SK-N-SH treated with all-trans-retinoic acid at 6 μM for 48 hours (cell line): ENCODE measurements at regions not wholly inside any gene's neighbourhood (a gene's known extent, or its start where the extent isn't known, plus 50 kb on each side); places are given as distances from the start of the nearest gene placed in this dataset.
A peak's percentile ranks its signal among the peaks of the same experiment; 100 is the strongest.

Experiments used
- ATAC-seq: fragments of 200-7000 bp; cut with Tn5 transposase; 3 replicates; pipeline ENCODE4 v1.9.1; 2020; ENCODE audit warnings: mild to moderate bottlenecking, moderate library complexity
- ARNTL ChIP-seq: fragments of 450-650 bp; formaldehyde crosslinking; IDR thresholded peaks from 2 replicates; pipeline ENCODE4 v1.5.0; 2020; ENCODE audit warnings: low read depth, mild to moderate bottlenecking, moderate library complexity, borderline replicate concordance
- CSDC2 ChIP-seq: fragments of 250-450 bp; sonication (Bioruptor Pico); IDR thresholded peaks from 2 replicates; pipeline ENCODE4 v1.5.0; 2020; ENCODE audit warnings: mild to moderate bottlenecking, moderate library complexity
- ESRRG ChIP-seq: fragments of 250-450 bp; sonication (Bioruptor Pico); IDR thresholded peaks from 2 replicates; pipeline ENCODE4 v1.6.1; 2021; ENCODE audit warnings: mild to moderate bottlenecking
- GLIS3 ChIP-seq: fragments of 250-450 bp; sonication (Bioruptor Pico); IDR thresholded peaks from 2 replicates; pipeline ENCODE4 v1.5.0; 2020; ENCODE audit warnings: mild to moderate bottlenecking, moderate library complexity
- ISL1 ChIP-seq: fragments of 250-450 bp; sonication (Bioruptor Pico); IDR thresholded peaks from 2 replicates; pipeline ENCODE4 v2.1.2; 2022; ENCODE audit warnings: mild to moderate bottlenecking, moderate library complexity
- OSR1 ChIP-seq: fragments of 250-450 bp; sonication (Bioruptor Pico); IDR thresholded peaks from 2 replicates; pipeline ENCODE4 v1.8.0; 2022; ENCODE audit warnings: moderate library complexity, mild to moderate bottlenecking, inconsistent platforms
- PATZ1 ChIP-seq: fragments of 250-450 bp; sonication (Bioruptor Pico); IDR thresholded peaks from 2 replicates; pipeline ENCODE4 v1.8.0; 2020; ENCODE audit warnings: mild to moderate bottlenecking, moderate library complexity, borderline replicate concordance
- PPARA ChIP-seq: fragments of 250-450 bp; sonication (Bioruptor Pico); IDR thresholded peaks from 2 replicates; pipeline ENCODE4 v1.5.0; 2020; ENCODE audit warnings: mild to moderate bottlenecking, borderline replicate concordance
- RARB ChIP-seq: fragments of 250-450 bp; sonication (Bioruptor Pico); IDR thresholded peaks from 2 replicates; pipeline ENCODE4 v1.8.0; 2021; ENCODE audit warnings: mild to moderate bottlenecking, moderate library complexity
- SNAI2 ChIP-seq: fragments of 250-450 bp; sonication (Bioruptor Pico); IDR thresholded peaks from 2 replicates; pipeline ENCODE4 v1.5.0; 2020; ENCODE audit warnings: mild to moderate bottlenecking, moderate library complexity
- TCF4 ChIP-seq: fragments of 250-450 bp; sonication (Bioruptor Pico); IDR thresholded peaks from 2 replicates; pipeline ENCODE4 v1.8.0; 2021; ENCODE audit warnings: mild to moderate bottlenecking, moderate library complexity, borderline replicate concordance
- TOX ChIP-seq: fragments of 250-450 bp; sonication (Bioruptor Pico); IDR thresholded peaks from 2 replicates; pipeline ENCODE4 v1.8.0; 2021; ENCODE audit warnings: mild to moderate bottlenecking, moderate library complexity, borderline replicate concordance
- ZC3H10 ChIP-seq: fragments of 250-450 bp; sonication (Bioruptor Pico); IDR thresholded peaks from 2 replicates; pipeline ENCODE4 v1.5.1; 2021; ENCODE audit warnings: mild to moderate bottlenecking, moderate library complexity
- ZFP3 ChIP-seq: fragments of 250-450 bp; sonication (Bioruptor Pico); IDR thresholded peaks from 2 replicates; pipeline ENCODE4 v1.5.0; 2020; ENCODE audit warnings: mild to moderate bottlenecking, moderate library complexity
- ZFP30 ChIP-seq: fragments of 450-650 bp; formaldehyde crosslinking; IDR thresholded peaks from 2 replicates; pipeline ENCODE4 v1.5.0; 2022; ENCODE audit warnings: mild to moderate bottlenecking, moderate library complexity
- ZNF565 ChIP-seq: fragments of 450-650 bp; formaldehyde crosslinking; conservative IDR thresholded peaks from 2 replicates; pipeline ENCODE4 v1.5.0; 2020; ENCODE audit warnings: low read depth, mild to moderate bottlenecking, moderate library complexity
- ZNF70 ChIP-seq: fragments of 450-650 bp; formaldehyde crosslinking; IDR thresholded peaks from 2 replicates; pipeline ENCODE4 v1.5.0; 2020; ENCODE audit warnings: mild to moderate bottlenecking, moderate library complexity
- TF ChIP-seq, protein P1 (sequence below): fragments of 250-450 bp; sonication (Bioruptor Pico); IDR thresholded peaks from 2 replicates; pipeline ENCODE4 v1.5.1; 2020; ENCODE audit warnings: low read depth, mild to moderate bottlenecking, moderate library complexity
- TF ChIP-seq, protein P2 (sequence below): fragments of 250-450 bp; sonication (Bioruptor Pico); IDR thresholded peaks from 2 replicates; pipeline ENCODE4 v1.5.1; 2021; ENCODE audit warnings: mild to moderate bottlenecking, moderate library complexity
- TF ChIP-seq, protein P3 (sequence below): fragments of 250-450 bp; sonication (Bioruptor Pico); IDR thresholded peaks from 2 replicates; pipeline ENCODE4 v1.5.0; 2020; ENCODE audit warnings: mild to moderate bottlenecking, moderate library complexity

DNA sequence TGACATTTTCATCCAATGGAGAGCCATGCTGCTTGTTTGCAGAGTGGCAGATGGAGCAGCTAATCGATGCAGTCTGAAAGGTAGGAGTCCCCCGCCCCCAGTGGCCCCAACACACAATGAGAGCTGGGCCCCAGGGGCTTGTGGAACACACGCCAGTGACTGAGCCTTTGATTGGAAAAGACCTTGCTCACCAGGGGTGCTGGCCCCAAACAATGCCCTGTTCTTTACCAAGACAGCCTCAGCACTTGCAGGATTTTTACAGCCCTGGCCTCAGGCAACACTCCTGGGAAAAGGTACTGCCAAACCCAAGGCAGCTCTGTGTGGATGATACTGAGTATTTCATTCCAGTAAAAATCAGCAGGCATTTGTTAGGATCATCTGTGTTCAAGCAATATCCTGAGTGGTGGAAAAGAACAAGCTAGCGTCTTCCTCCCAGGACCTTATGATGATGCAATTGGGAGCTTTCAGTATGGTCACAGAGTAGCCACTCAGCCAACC, 276.8 kb upstream of the CLINT1 start:
- TF ChIP-seq TCF4 (CRISPR knock-in tag) (no peak), OSR1 (CRISPR knock-in tag) (no peak)
- no peak for ATAC-seq

GRCh38 chr5:158133369-158133768, 274.4 kb upstream of the CLINT1 start:
- no peak for TF ChIP-seq OSR1 (CRISPR knock-in tag)
- TF ChIP-seq PPARA = no peak
- TF ChIP-seq ESRRG = no peak
- no peak for TF ChIP-seq SNAI2 (CRISPR knock-in tag)
- no peak for TF ChIP-seq RARB (CRISPR knock-in tag)
- TF ChIP-seq, protein P1, sequence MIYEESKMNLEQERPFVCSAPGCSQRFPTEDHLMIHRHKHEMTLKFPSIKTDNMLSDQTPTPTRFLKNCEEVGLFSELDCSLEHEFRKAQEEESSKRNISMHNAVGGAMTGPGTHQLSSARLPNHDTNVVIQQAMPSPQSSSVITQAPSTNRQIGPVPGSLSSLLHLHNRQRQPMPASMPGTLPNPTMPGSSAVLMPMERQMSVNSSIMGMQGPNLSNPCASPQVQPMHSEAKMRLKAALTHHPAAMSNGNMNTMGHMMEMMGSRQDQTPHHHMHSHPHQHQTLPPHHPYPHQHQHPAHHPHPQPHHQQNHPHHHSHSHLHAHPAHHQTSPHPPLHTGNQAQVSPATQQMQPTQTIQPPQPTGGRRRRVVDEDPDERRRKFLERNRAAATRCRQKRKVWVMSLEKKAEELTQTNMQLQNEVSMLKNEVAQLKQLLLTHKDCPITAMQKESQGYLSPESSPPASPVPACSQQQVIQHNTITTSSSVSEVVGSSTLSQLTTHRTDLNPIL = no peak
- TF ChIP-seq CSDC2 (CRISPR knock-in tag) = no peak
- TF ChIP-seq, protein P2, sequence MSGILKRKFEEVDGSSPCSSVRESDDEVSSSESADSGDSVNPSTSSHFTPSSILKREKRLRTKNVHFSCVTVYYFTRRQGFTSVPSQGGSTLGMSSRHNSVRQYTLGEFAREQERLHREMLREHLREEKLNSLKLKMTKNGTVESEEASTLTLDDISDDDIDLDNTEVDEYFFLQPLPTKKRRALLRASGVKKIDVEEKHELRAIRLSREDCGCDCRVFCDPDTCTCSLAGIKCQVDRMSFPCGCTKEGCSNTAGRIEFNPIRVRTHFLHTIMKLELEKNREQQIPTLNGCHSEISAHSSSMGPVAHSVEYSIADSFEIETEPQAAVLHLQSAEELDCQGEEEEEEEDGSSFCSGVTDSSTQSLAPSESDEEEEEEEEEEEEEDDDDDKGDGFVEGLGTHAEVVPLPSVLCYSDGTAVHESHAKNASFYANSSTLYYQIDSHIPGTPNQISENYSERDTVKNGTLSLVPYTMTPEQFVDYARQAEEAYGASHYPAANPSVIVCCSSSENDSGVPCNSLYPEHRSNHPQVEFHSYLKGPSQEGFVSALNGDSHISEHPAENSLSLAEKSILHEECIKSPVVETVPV (CRISPR knock-in tag) = no peak
- TF ChIP-seq ISL1 = no peak
- no peak for TF ChIP-seq ZNF70 (CRISPR knock-in tag)
- TF ChIP-seq ZNF565 = no peak
- no peak for TF ChIP-seq ZFP30 (CRISPR knock-in tag)
- TF ChIP-seq, protein P3, sequence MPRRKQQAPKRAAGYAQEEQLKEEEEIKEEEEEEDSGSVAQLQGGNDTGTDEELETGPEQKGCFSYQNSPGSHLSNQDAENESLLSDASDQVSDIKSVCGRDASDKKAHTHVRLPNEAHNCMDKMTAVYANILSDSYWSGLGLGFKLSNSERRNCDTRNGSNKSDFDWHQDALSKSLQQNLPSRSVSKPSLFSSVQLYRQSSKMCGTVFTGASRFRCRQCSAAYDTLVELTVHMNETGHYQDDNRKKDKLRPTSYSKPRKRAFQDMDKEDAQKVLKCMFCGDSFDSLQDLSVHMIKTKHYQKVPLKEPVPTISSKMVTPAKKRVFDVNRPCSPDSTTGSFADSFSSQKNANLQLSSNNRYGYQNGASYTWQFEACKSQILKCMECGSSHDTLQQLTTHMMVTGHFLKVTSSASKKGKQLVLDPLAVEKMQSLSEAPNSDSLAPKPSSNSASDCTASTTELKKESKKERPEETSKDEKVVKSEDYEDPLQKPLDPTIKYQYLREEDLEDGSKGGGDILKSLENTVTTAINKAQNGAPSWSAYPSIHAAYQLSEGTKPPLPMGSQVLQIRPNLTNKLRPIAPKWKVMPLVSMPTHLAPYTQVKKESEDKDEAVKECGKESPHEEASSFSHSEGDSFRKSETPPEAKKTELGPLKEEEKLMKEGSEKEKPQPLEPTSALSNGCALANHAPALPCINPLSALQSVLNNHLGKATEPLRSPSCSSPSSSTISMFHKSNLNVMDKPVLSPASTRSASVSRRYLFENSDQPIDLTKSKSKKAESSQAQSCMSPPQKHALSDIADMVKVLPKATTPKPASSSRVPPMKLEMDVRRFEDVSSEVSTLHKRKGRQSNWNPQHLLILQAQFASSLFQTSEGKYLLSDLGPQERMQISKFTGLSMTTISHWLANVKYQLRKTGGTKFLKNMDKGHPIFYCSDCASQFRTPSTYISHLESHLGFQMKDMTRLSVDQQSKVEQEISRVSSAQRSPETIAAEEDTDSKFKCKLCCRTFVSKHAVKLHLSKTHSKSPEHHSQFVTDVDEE (CRISPR knock-in tag) = no peak
- TF ChIP-seq ZFP3 (CRISPR knock-in tag) = no peak
- no peak for TF ChIP-seq GLIS3
- no peak for TF ChIP-seq PATZ1 (CRISPR knock-in tag)
- TF ChIP-seq TOX (CRISPR knock-in tag) = no peak
- no peak for TF ChIP-seq ZC3H10
- no peak for TF ChIP-seq TCF4 (CRISPR knock-in tag)
- no peak for TF ChIP-seq ARNTL (CRISPR knock-in tag)
- ATAC-seq = peak; percentile 40; the same call in 1 of the 3 replicates

GRCh38 chr5:158127536-158127935, 268.6 kb upstream of the CLINT1 start:
- ATAC-seq = no peak
- TF ChIP-seq TOX (CRISPR knock-in tag) = no peak
- TF ChIP-seq, protein P3 (CRISPR knock-in tag) = no peak
